GM12892 (cell line): ENCODE measurements at regions not wholly inside any gene's neighbourhood (a gene's known extent, or its start where the extent isn't known, plus 50 kb on each side); places are given as distances from the start of the nearest gene placed in this dataset.

Experiments
- POLR2A ChIP-seq: IDR thresholded peaks from 2 replicates; pipeline ENCODE4 v1.6.1; 2011; ENCODE audit warnings: low read depth, low read length, control low read depth
- POLR2AphosphoS5 ChIP-seq: IDR thresholded peaks from 2 replicates; pipeline ENCODE4 v1.6.1; 2011; ENCODE audit warnings: low read depth, low read length, control low read depth

GRCh38 chr9:107169796-107170195 is 113.3 kb upstream of the RAD23B start:
- TF ChIP-seq POLR2AphosphoS5 (no peak), POLR2A (no peak)
